Neural cell (in vitro differentiated cells): ENCODE measurements at regions not wholly inside any gene's neighbourhood (a gene's known extent, or its start where the extent isn't known, plus 50 kb on each side); places are given as distances from the start of the nearest gene placed in this dataset.

Experiments used
- H2AFZ ChIP-seq: fragments of 200-600, 300-800 bp; sonication (generic), shearing (Covaris generic); 2 replicates; pipeline ENCODE4 v1.6.0; 2014; ENCODE audit warnings: low read depth, mild to moderate bottlenecking, antibody characterized with exemption, low read length, moderate library complexity
- H3F3A ChIP-seq: fragments of 200-600 bp; shearing (Covaris generic); 2 replicates; pipeline ENCODE4 v1.6.1; 2016; ENCODE audit warnings: mild to moderate bottlenecking, moderate library complexity, mixed read lengths, antibody characterized with exemption, low read length; ENCODE audit not compliant: insufficient read depth, poor library complexity, severe bottlenecking
- H3K27ac ChIP-seq: fragments of 200-600, 300-800 bp; sonication (generic), shearing (Covaris generic); 2 replicates; pipeline ENCODE4 v1.5.1; 2014; ENCODE audit warnings: mild to moderate bottlenecking, low read length, moderate library complexity
- H3K27me3 ChIP-seq: fragments of 300-800, 200-600 bp; sonication (generic), shearing (Covaris generic); 2 replicates; pipeline ENCODE4 v1.6.0; 2014; ENCODE audit warnings: mild to moderate bottlenecking, low read depth, low read length, moderate library complexity; ENCODE audit not compliant: insufficient read depth
- H3K36me3 ChIP-seq: fragments of 300-800, 200-600 bp; sonication (generic), shearing (Covaris generic); 2 replicates; pipeline ENCODE4 v1.5.1; 2014; ENCODE audit warnings: mild to moderate bottlenecking, antibody characterized with exemption, low read length, moderate library complexity; ENCODE audit not compliant: insufficient read depth
- H3K4me2 ChIP-seq: fragments of 300-800, 200-600 bp; sonication (generic), shearing (Covaris generic); 2 replicates; pipeline ENCODE4 v1.6.0; 2014; ENCODE audit warnings: mild to moderate bottlenecking, low read length
- H3K4me3 ChIP-seq: fragments of 300-800, 200-600 bp; sonication (generic), shearing (Covaris generic); 2 replicates; pipeline ENCODE4 v1.5.1; 2014; ENCODE audit warnings: mild to moderate bottlenecking, low read length, moderate library complexity
- H3K79me2 ChIP-seq: fragments of 200-600 bp; shearing (Covaris generic); replicated peaks from 2 replicates; pipeline ENCODE4 v1.6.0; 2014; ENCODE audit warnings: mild to moderate bottlenecking, low read length, moderate library complexity; ENCODE audit not compliant: insufficient read depth
- H3K9ac ChIP-seq: fragments of 300-800, 200-600 bp; sonication (generic), shearing (Covaris generic); 2 replicates; pipeline ENCODE4 v1.6.1; 2016; ENCODE audit warnings: mild to moderate bottlenecking, low read length, mixed read lengths
- H3K9me2 ChIP-seq: fragments of 200-600 bp; shearing (Covaris generic); 2 replicates; pipeline ENCODE4 v1.6.1; 2016; ENCODE audit warnings: mild to moderate bottlenecking, low read length, mixed read lengths; ENCODE audit not compliant: insufficient read depth
- H3K9me3 ChIP-seq: fragments of 200-600, 300-800 bp; sonication (generic), shearing (Covaris generic); 2 replicates; pipeline ENCODE4 v1.6.1; 2016; ENCODE audit warnings: mild to moderate bottlenecking, mixed run types, low read length, moderate library complexity, mixed read lengths
- H4K20me1 ChIP-seq: fragments of 200-600 bp; shearing (Covaris generic); 2 replicates; pipeline ENCODE4 v1.6.1; 2016; ENCODE audit warnings: mild to moderate bottlenecking, mixed run types; ENCODE audit not compliant: insufficient read depth
- CTCF ChIP-seq: fragments of 450-650 bp; IDR thresholded peaks from 2 replicates; pipeline ENCODE4 v1.5.1; 2014; ENCODE audit warnings: antibody characterized with exemption, mild to moderate bottlenecking, moderate library complexity; ENCODE audit not compliant: poor library complexity, severe bottlenecking
- EP300 ChIP-seq: fragments of 450-650 bp; conservative IDR thresholded peaks from 2 replicates; pipeline ENCODE4 v1.6.1; 2014; ENCODE audit warnings: antibody characterized with exemption, mild to moderate bottlenecking, moderate library complexity; ENCODE audit not compliant: poor library complexity, severe bottlenecking
- EZH2 ChIP-seq: fragments of 200-600, 300-800 bp; shearing (Covaris generic), sonication (generic); IDR thresholded peaks from 2 replicates; pipeline ENCODE4 v1.6.1; 2014; ENCODE audit warnings: antibody characterized with exemption, low read length, borderline replicate concordance, mild to moderate bottlenecking; ENCODE audit not compliant: insufficient read depth, poor library complexity, severe bottlenecking
- MXI1 ChIP-seq: fragments of 450-650 bp; conservative IDR thresholded peaks from 2 replicates; pipeline ENCODE4 v1.6.1; 2014; ENCODE audit warnings: antibody characterized with exemption, mild to moderate bottlenecking; ENCODE audit not compliant: poor library complexity, severe bottlenecking
- POLR2AphosphoS5 ChIP-seq: IDR thresholded peaks from 2 replicates; pipeline ENCODE4 v1.6.1; 2012
- RAD21 ChIP-seq: fragments of 450-650 bp; conservative IDR thresholded peaks from 2 replicates; pipeline ENCODE4 v1.6.1; 2014; ENCODE audit warnings: antibody characterized with exemption, mild to moderate bottlenecking, moderate library complexity
- REST ChIP-seq: IDR thresholded peaks from 2 replicates; pipeline ENCODE4 v1.6.1; 2012; ENCODE audit warnings: borderline replicate concordance
- SMC3 ChIP-seq: fragments of 450-650 bp; conservative IDR thresholded peaks from 2 replicates; pipeline ENCODE4 v1.6.1; 2014; ENCODE audit warnings: antibody characterized with exemption, mild to moderate bottlenecking, moderate library complexity; ENCODE audit not compliant: poor library complexity
- TAF1 ChIP-seq: IDR thresholded peaks from 2 replicates; pipeline ENCODE4 v1.6.1; 2012; ENCODE audit warnings: low read depth

- Histone ChIP-seq H3K4me3 (no peak overlapping the region), H4K20me1 (no peaks in the 10 kb centered on the region), H3K9me2 (no peaks in the 10 kb centered on the region), H3K9me3 (no peaks in the 10 kb centered on the region), H2AFZ (no peak overlapping the region), H3K79me2 (no peaks in the 10 kb centered on the region), H3K27ac (no peak overlapping the region), H3K4me2 (no peak overlapping the region), H3K9ac (no peak overlapping the region), H3K36me3 (no peaks in the 10 kb centered on the region), H3F3A (no peaks in the 10 kb centered on the region), H3K27me3 (no peaks in the 10 kb centered on the region)
- TF ChIP-seq POLR2AphosphoS5 (no peak), TAF1 (no peak), EP300 (no peak), REST (no peak), CTCF (no peak), RAD21 (no peak), SMC3 (no peak), MXI1 (no peak), EZH2 (no peak)
Observed at GRCh38 chr2:210991107-210991506, 434.7 kb downstream of the CPS1 start.

GRCh38 chr2:210994104-210994503, 437.7 kb downstream of the CPS1 start:
- no peaks in the 10 kb centered on the region for H3F3A ChIP-seq

More at GRCh38 chr2:210994104-210994503, 437.7 kb downstream of the CPS1 start:
- no peak overlapping the region for H2AFZ ChIP-seq
- no peaks in the 10 kb centered on the region for H3K36me3 ChIP-seq
- TF ChIP-seq CTCF (no peak), EZH2 (no peak), POLR2AphosphoS5 (no peak), MXI1 (no peak), REST (no peak), RAD21 (no peak), TAF1 (no peak), SMC3 (no peak), EP300 (no peak)
- H3K9me2 ChIP-seq, result no peaks in the 10 kb centered on the region
- H4K20me1 ChIP-seq, result no peaks in the 10 kb centered on the region
- no peaks in the 10 kb centered on the region for H3K9me3 ChIP-seq
- no peak overlapping the region for H3K27ac ChIP-seq
- H3K9ac ChIP-seq, result no peak overlapping the region
- no peaks in the 10 kb centered on the region for H3K27me3 ChIP-seq
- no peaks in the 10 kb centered on the region for H3K79me2 ChIP-seq
- H3K4me3 ChIP-seq, result no peak overlapping the region
- no peak overlapping the region for H3K4me2 ChIP-seq
